ENCODE measurements at regions not wholly inside any gene's neighbourhood (a gene's known extent, or its start where the extent isn't known, plus 50 kb on each side); places are given as distances from the start of the nearest gene placed in this dataset.

- Histone ChIP-seq H3K27ac (ENCODE audit: low read depth, low read length) (no peak overlapping the region), H3K4me1 (ENCODE audit: control insufficient read depth in 1 of 2, insufficient read depth in 2 of 2, low read length in 2 of 2) (peaks cover 4 to 6% of the 10 kb centered on the region in 2 experiments), H3K36me3 (ENCODE audit: control insufficient read depth in 1 of 2, insufficient read depth in 2 of 2, low read length in 2 of 2) (no peaks in the 10 kb centered on the region), H3K4me2 (ENCODE audit: low read length) (no peak overlapping the region), H3K79me2 (ENCODE audit: control insufficient read depth, insufficient read depth, low read length, poor library complexity) (no peaks in the 10 kb centered on the region), H2BK12ac (ENCODE audit: low read length) (no peak overlapping the region), H2AK5ac (ENCODE audit: low read length) (no peak overlapping the region), H2BK120ac (ENCODE audit: insufficient read depth, low read length, poor library complexity) (no peak overlapping the region), H3K9me3 (ENCODE audit: insufficient read depth, low read depth, low read length) (no peaks in the 10 kb centered on the region), H3K18ac (ENCODE audit: low read length) (no peak overlapping the region), H3K14ac (ENCODE audit: low read length) (no peak overlapping the region), H3K79me1 (ENCODE audit: low read length) (no peaks in the 10 kb centered on the region), H4K8ac (ENCODE audit: low read depth, low read length) (no peak overlapping the region), H3K4ac (ENCODE audit: low read depth, low read length) (no peak overlapping the region), H3K23ac (ENCODE audit: low read length) (no peak overlapping the region), H2BK5ac (ENCODE audit: low read depth, low read length, poor library complexity) (no peak overlapping the region), H3K4me3 (ENCODE audit: low read depth, low read length) (no peak overlapping the region), H4K91ac (ENCODE audit: low read depth, low read length) (no peak overlapping the region), H3K27me3 (ENCODE audit: insufficient read depth, low read length) (no peaks in the 10 kb centered on the region), H3K9ac (ENCODE audit: low read length) (no peak overlapping the region), H2AFZ (ENCODE audit: insufficient read depth, low read length, poor library complexity) (no peak overlapping the region), H4K12ac (ENCODE audit: low read depth, low read length) (no peak overlapping the region)
- DNase-seq = peak in 1 of 2 donors; percentile 21
- WGBS (ENCODE audit: extremely low coverage, insufficient coverage, insufficient read length) = no CpG with 5 or more reads among the region's 12 CpGs
These were observed 300.4 kb upstream of the STT3B start for GRCh38 chr3:31232055-31233025.

- Histone ChIP-seq H4K8ac (ENCODE audit: low read depth, low read length) (no peak overlapping the region), H3K14ac (ENCODE audit: low read length) (no peak overlapping the region), H3K79me2 (ENCODE audit: control insufficient read depth, insufficient read depth, low read length, poor library complexity) (no peaks in the 10 kb centered on the region), H3K27me3 (ENCODE audit: insufficient read depth, low read length) (no peaks in the 10 kb centered on the region), H3K9ac (ENCODE audit: low read length) (no peak overlapping the region), H3K4ac (ENCODE audit: low read depth, low read length) (no peak overlapping the region), H2BK120ac (ENCODE audit: insufficient read depth, low read length, poor library complexity) (no peak overlapping the region), H4K12ac (ENCODE audit: low read depth, low read length) (no peak overlapping the region), H3K79me1 (ENCODE audit: low read length) (no peaks in the 10 kb centered on the region), H3K23ac (ENCODE audit: low read length) (no peak overlapping the region), H3K9me3 (ENCODE audit: insufficient read depth, low read depth, low read length) (no peaks in the 10 kb centered on the region), H3K18ac (ENCODE audit: low read length) (no peak overlapping the region), H2BK5ac (ENCODE audit: low read depth, low read length, poor library complexity) (no peak overlapping the region), H2AK5ac (ENCODE audit: low read length) (peak overlapping the region; percentile 36), H3K4me2 (ENCODE audit: low read length) (no peak overlapping the region), H3K4me3 (ENCODE audit: low read depth, low read length) (peak overlapping the region; percentile 44), H2BK12ac (ENCODE audit: low read length) (peak overlapping the region; percentile 46), H3K36me3 (ENCODE audit: control insufficient read depth in 1 of 2, insufficient read depth in 2 of 2, low read length in 2 of 2) (no peaks in the 10 kb centered on the region), H2AFZ (ENCODE audit: insufficient read depth, low read length, poor library complexity) (no peak overlapping the region), H3K4me1 (ENCODE audit: control insufficient read depth in 1 of 2, insufficient read depth in 2 of 2, low read length in 2 of 2) (peaks cover 4 to 6% of the 10 kb centered on the region in 2 experiments), H4K91ac (ENCODE audit: low read depth, low read length) (peak overlapping the region; percentile 33), H3K27ac (ENCODE audit: low read depth, low read length) (no peak overlapping the region)
- WGBS (ENCODE audit: extremely low coverage, insufficient coverage, insufficient read length) = no CpG with 5 or more reads among the region's 6 CpGs
- DNase-seq = no peak
These were observed 298.6 kb upstream of the STT3B start for GRCh38 chr3:31234145-31234544.

GRCh38 chr3:31235062-31235700, 297.5 kb upstream of the STT3B start:
- no peak overlapping the region for H4K91ac ChIP-seq (ENCODE audit: low read depth, low read length)
- H3K27ac ChIP-seq (ENCODE audit: low read depth, low read length) = no peak overlapping the region
- no peak overlapping the region for H3K23ac ChIP-seq (ENCODE audit: low read length)
- WGBS (ENCODE audit: extremely low coverage, insufficient coverage, insufficient read length) = no CpG with 5 or more reads among the region's 3 CpGs
- no peaks in the 10 kb centered on the region for H3K9me3 ChIP-seq (ENCODE audit: insufficient read depth, low read depth, low read length)
- no peak overlapping the region for H3K18ac ChIP-seq (ENCODE audit: low read length)
- H3K79me2 ChIP-seq (ENCODE audit: control insufficient read depth, insufficient read depth, low read length, poor library complexity) = no peaks in the 10 kb centered on the region
- H2BK120ac ChIP-seq (ENCODE audit: insufficient read depth, low read length, poor library complexity) = no peak overlapping the region
- H2BK5ac ChIP-seq (ENCODE audit: low read depth, low read length, poor library complexity) = no peak overlapping the region
- no peak overlapping the region for H3K9ac ChIP-seq (ENCODE audit: low read length)
- H3K36me3 ChIP-seq (ENCODE audit: control insufficient read depth in 1 of 2, insufficient read depth in 2 of 2, low read length in 2 of 2) = no peaks in the 10 kb centered on the region
- H3K79me1 ChIP-seq (ENCODE audit: low read length) = no peaks in the 10 kb centered on the region
- H3K4me3 ChIP-seq (ENCODE audit: low read depth, low read length) = no peak overlapping the region
- H3K14ac ChIP-seq (ENCODE audit: low read length) = no peak overlapping the region
- no peak overlapping the region for H4K12ac ChIP-seq (ENCODE audit: low read depth, low read length)
- no peak overlapping the region for H2AK5ac ChIP-seq (ENCODE audit: low read length)
- peaks cover 4 to 6% of the 10 kb centered on the region in 2 experiments for H3K4me1 ChIP-seq (ENCODE audit: control insufficient read depth in 1 of 2, insufficient read depth in 2 of 2, low read length in 2 of 2)
- H3K4ac ChIP-seq (ENCODE audit: low read depth, low read length) = no peak overlapping the region
- H3K4me2 ChIP-seq (ENCODE audit: low read length) = no peak overlapping the region
- H2BK12ac ChIP-seq (ENCODE audit: low read length) = no peak overlapping the region
- no peak for DNase-seq
- no peaks in the 10 kb centered on the region for H3K27me3 ChIP-seq (ENCODE audit: insufficient read depth, low read length)
- no peak overlapping the region for H2AFZ ChIP-seq (ENCODE audit: insufficient read depth, low read length, poor library complexity)
- no peak overlapping the region for H4K8ac ChIP-seq (ENCODE audit: low read depth, low read length)

- H3K79me1 ChIP-seq (ENCODE audit: low read length) = no peaks in the 10 kb centered on the region
- H3K23ac ChIP-seq (ENCODE audit: low read length) = no peak overlapping the region
- H4K91ac ChIP-seq (ENCODE audit: low read depth, low read length) = no peak overlapping the region
- H4K12ac ChIP-seq (ENCODE audit: low read depth, low read length) = no peak overlapping the region
- H3K4me1 ChIP-seq (ENCODE audit: control insufficient read depth in 1 of 2, insufficient read depth in 2 of 2, low read length in 2 of 2) = no peaks in the 10 kb centered on the region
- H3K27me3 ChIP-seq (ENCODE audit: insufficient read depth, low read length) = no peaks in the 10 kb centered on the region
- no peak overlapping the region for H2BK12ac ChIP-seq (ENCODE audit: low read length)
- DNase-seq = no peak
- no peak overlapping the region for H2BK5ac ChIP-seq (ENCODE audit: low read depth, low read length, poor library complexity)
- WGBS (ENCODE audit: extremely low coverage, insufficient coverage, insufficient read length) = no CpG with 5 or more reads among the region's 4 CpGs
- no peaks in the 10 kb centered on the region for H3K36me3 ChIP-seq (ENCODE audit: control insufficient read depth in 1 of 2, insufficient read depth in 2 of 2, low read length in 2 of 2)
- H3K4ac ChIP-seq (ENCODE audit: low read depth, low read length) = no peak overlapping the region
- no peak overlapping the region for H2BK120ac ChIP-seq (ENCODE audit: insufficient read depth, low read length, poor library complexity)
- no peak overlapping the region for H3K4me3 ChIP-seq (ENCODE audit: low read depth, low read length)
- no peaks in the 10 kb centered on the region for H3K79me2 ChIP-seq (ENCODE audit: control insufficient read depth, insufficient read depth, low read length, poor library complexity)
- no peak overlapping the region for H2AFZ ChIP-seq (ENCODE audit: insufficient read depth, low read length, poor library complexity)
- H3K9me3 ChIP-seq (ENCODE audit: insufficient read depth, low read depth, low read length) = no peaks in the 10 kb centered on the region
- no peak overlapping the region for H3K18ac ChIP-seq (ENCODE audit: low read length)
- H3K14ac ChIP-seq (ENCODE audit: low read length) = no peak overlapping the region
- no peak overlapping the region for H4K8ac ChIP-seq (ENCODE audit: low read depth, low read length)
- H2AK5ac ChIP-seq (ENCODE audit: low read length) = no peak overlapping the region
- no peak overlapping the region for H3K9ac ChIP-seq (ENCODE audit: low read length)
- no peak overlapping the region for H3K4me2 ChIP-seq (ENCODE audit: low read length)
- no peak overlapping the region for H3K27ac ChIP-seq (ENCODE audit: low read depth, low read length)
These were observed 294.8 kb upstream of the STT3B start for GRCh38 chr3:31237887-31238286.

Measured in trophoblast cell (in vitro differentiated cells and primary cell).